HEK293 (cell line): ENCODE measurements at regions not wholly inside any gene's neighbourhood (a gene's known extent, or its start where the extent isn't known, plus 50 kb on each side); places are given as distances from the start of the nearest gene placed in this dataset.

Source experiments
- HOXC10 ChIP-seq: sonication (generic); formaldehyde crosslinking; IDR thresholded peaks from 2 replicates; pipeline ENCODE4 v1.8.1; 2023; ENCODE audit warnings: mild to moderate bottlenecking, missing genetic modification reagents
- OSR2 ChIP-seq: fragments of 450-650 bp; formaldehyde crosslinking; IDR thresholded peaks from 2 replicates; pipeline ENCODE4 v1.5.1; 2016; ENCODE audit warnings: missing biosample characterization, missing genetic modification characterization
- ZFP41 ChIP-seq: fragments of 450-650 bp; formaldehyde crosslinking; IDR thresholded peaks from 2 replicates; pipeline ENCODE4 v1.5.1; 2016; ENCODE audit warnings: missing biosample characterization, missing genetic modification characterization, borderline replicate concordance
- ZNF169 ChIP-seq: fragments of 450-650 bp; formaldehyde crosslinking; IDR thresholded peaks from 2 replicates; pipeline ENCODE4 v1.5.1; 2016; ENCODE audit warnings: missing biosample characterization, missing genetic modification characterization
- ZNF184 ChIP-seq: fragments of 450-650 bp; IDR thresholded peaks from 2 replicates; pipeline ENCODE4 v1.5.1; 2018; ENCODE audit warnings: missing biosample characterization, mild to moderate bottlenecking, missing genetic modification characterization
- ZNF561 ChIP-seq: fragments of 450-650 bp; IDR thresholded peaks from 2 replicates; pipeline ENCODE4 v1.5.1; 2018; ENCODE audit warnings: missing biosample characterization, missing genetic modification characterization, borderline replicate concordance
- TF ChIP-seq, protein P1 (sequence below): fragments of 450-650 bp; formaldehyde crosslinking; IDR thresholded peaks from 2 replicates; pipeline ENCODE4 v1.5.1; 2016; ENCODE audit warnings: missing biosample characterization, missing genetic modification characterization
- TF ChIP-seq, protein P2 (sequence below): sonication (generic); formaldehyde crosslinking; IDR thresholded peaks from 2 replicates; pipeline ENCODE4 v1.8.1; 2022; ENCODE audit warnings: mild to moderate bottlenecking, moderate library complexity, missing genetic modification reagents
- TF ChIP-seq, protein P3 (sequence below): fragments of 450-650 bp; formaldehyde crosslinking; IDR thresholded peaks from 2 replicates; pipeline ENCODE4 v1.5.1; 2017; ENCODE audit warnings: missing biosample characterization, missing genetic modification characterization

DNA sequence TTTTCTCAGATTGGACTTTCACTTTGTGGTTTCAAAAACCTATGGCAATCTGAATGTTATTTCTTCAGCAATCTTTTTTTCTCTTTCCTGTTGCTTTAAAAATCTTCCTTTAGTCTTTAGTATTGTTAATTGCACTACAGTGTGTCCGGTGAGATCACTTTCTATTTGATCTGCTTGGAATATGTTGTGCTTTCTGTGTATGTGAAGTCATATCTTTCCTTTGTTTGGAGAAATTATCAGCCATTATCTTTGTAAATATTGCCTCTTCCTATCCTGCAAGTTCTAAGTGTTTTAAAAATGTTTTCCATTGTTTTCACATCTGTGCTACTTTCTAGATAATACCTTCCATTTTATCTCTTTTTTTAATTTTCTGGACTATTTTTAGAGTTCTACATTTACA is 171.4 kb upstream of the PRSS16 start:
- no peak for TF ChIP-seq ZNF169 (tag by site-specific recombination)
- TF ChIP-seq ZNF561 (tag by site-specific recombination) = no peak
- TF ChIP-seq, protein P1, sequence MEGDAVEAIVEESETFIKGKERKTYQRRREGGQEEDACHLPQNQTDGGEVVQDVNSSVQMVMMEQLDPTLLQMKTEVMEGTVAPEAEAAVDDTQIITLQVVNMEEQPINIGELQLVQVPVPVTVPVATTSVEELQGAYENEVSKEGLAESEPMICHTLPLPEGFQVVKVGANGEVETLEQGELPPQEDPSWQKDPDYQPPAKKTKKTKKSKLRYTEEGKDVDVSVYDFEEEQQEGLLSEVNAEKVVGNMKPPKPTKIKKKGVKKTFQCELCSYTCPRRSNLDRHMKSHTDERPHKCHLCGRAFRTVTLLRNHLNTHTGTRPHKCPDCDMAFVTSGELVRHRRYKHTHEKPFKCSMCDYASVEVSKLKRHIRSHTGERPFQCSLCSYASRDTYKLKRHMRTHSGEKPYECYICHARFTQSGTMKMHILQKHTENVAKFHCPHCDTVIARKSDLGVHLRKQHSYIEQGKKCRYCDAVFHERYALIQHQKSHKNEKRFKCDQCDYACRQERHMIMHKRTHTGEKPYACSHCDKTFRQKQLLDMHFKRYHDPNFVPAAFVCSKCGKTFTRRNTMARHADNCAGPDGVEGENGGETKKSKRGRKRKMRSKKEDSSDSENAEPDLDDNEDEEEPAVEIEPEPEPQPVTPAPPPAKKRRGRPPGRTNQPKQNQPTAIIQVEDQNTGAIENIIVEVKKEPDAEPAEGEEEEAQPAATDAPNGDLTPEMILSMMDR (tag by site-specific recombination) = no peak
- TF ChIP-seq HOXC10 (CRISPR knock-in tag) = no peak
- no peak for TF ChIP-seq OSR2 (tag by site-specific recombination)
- no peak for TF ChIP-seq ZFP41 (tag by site-specific recombination)
- no peak for TF ChIP-seq ZNF184 (tag by site-specific recombination)
- TF ChIP-seq, protein P2, sequence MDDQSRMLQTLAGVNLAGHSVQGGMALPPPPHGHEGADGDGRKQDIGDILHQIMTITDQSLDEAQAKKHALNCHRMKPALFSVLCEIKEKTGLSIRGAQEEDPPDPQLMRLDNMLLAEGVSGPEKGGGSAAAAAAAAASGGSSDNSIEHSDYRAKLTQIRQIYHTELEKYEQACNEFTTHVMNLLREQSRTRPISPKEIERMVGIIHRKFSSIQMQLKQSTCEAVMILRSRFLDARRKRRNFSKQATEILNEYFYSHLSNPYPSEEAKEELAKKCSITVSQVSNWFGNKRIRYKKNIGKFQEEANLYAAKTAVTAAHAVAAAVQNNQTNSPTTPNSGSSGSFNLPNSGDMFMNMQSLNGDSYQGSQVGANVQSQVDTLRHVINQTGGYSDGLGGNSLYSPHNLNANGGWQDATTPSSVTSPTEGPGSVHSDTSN (CRISPR knock-in tag) = no peak
- TF ChIP-seq, protein P3, sequence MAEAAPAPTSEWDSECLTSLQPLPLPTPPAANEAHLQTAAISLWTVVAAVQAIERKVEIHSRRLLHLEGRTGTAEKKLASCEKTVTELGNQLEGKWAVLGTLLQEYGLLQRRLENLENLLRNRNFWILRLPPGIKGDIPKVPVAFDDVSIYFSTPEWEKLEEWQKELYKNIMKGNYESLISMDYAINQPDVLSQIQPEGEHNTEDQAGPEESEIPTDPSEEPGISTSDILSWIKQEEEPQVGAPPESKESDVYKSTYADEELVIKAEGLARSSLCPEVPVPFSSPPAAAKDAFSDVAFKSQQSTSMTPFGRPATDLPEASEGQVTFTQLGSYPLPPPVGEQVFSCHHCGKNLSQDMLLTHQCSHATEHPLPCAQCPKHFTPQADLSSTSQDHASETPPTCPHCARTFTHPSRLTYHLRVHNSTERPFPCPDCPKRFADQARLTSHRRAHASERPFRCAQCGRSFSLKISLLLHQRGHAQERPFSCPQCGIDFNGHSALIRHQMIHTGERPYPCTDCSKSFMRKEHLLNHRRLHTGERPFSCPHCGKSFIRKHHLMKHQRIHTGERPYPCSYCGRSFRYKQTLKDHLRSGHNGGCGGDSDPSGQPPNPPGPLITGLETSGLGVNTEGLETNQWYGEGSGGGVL (tag by site-specific recombination) = no peak
